GM21528 (cell line): ENCODE measurements at regions not wholly inside any gene's neighbourhood (a gene's known extent, or its start where the extent isn't known, plus 50 kb on each side); places are given as distances from the start of the nearest gene placed in this dataset.
"Not testable (repeated sequence)": the region's sequence is repeated elsewhere in the genome, so short reads cannot be mapped to it uniquely, and the experiment has no call there.

Source experiments
- ATAC-seq: cut with Tn5 transposase; IDR thresholded peaks from one replicate; pipeline ENCODE4 v1.9.1; 2021; ENCODE audit warnings: mild to moderate bottlenecking, moderate library complexity; ENCODE audit not compliant: unreplicated experiment, low FRiP score

DNA sequence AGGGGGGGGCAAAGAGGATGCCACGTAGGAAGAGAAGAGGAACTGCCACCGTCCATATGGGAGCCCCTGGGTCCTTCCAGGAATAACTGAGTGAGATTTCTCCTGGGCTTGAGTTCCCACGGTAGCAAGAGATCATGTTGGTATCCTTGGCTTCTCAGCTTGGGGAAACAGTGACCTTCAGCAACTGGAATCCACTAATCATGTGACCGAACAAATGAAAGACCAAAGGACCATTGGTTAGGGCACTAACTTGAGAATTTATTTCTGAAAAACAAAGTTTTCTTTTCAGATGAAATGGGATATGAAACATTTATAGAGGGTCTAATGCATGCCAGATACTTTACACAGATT, 259.4 kb upstream of the ID2 start:
- no peak for ATAC-seq

DNA sequence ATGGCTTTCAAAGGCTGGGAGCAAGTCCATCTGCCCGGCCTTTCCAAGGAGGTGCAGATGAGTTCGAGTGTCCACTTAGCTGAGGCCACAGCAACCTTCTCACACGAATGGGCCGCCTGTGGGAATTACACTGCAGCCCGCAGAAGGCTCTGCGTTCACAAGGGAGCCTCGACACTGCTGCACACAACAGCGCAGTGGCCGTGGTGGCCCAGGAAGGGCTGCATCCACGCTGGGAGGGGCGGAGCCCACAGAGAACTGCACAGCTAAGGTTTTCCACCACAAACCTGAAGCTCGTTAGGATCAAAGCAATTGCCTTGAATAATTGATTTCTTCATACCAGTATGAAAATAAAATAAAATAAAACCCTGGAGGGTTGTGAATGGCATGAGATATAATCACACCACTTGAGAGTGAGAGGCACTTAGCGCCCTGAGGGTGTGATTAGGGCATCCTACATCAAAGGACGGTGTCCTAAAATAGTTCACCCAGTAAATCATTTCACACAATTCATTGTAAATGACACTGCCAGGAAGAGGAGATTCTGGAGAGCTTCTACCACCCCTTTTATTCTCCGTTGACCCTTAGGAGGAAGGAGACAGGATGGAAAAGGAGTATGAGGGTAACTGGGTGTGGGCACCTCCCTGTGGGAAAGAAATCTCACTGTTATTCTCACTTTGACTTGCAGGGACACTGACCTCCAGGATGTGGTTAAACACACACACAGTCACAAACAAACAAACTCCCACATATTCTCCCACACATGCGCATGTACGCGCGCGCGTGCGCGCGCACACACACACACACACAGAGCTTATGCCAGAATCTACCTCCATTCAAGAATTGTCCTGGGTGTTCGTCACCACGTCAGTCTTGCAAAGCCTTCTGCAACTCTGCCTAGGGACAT, 256.6 kb upstream of the ID2 start:
- no peak for ATAC-seq

DNA sequence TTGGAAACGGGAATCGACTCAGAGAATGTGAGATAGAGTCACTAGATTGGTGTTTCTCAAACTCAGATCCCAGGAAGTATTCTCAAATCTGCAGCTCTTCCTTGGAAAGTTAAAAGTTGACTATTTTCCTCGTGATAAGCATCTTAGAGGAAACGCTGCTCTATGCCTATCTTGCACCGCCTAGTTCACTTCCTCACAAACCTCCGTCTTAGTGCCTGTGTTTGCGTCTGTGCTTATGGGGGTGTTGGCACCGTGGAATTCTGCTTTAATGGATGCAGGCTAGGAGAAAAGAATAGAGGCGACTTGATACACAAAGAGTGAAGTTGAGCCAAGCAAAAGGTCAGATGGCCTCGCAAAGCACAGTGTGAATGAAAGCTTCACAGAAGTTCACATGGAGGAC, 255.3 kb upstream of the ID2 start:
- ATAC-seq = no peak

DNA sequence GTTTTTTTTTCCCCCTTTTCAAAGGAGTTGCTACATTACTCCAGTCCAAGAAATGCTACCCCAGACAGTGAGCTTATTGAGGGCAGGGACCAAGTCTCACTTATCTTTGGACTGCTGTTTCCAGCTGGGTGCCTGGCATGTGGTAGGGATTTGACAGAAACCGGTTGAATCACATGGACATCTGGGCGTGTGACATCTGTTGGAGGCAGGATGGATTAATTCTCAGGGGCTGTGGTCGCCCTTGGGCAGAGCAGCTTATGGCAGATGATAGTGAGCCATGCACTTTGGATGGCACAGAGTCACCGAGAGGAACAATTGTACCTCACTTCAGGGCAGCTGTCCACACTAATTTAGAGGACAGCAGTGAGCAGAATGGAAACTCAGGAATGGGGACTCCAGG, 254.6 kb upstream of the ID2 start:
- ATAC-seq = no peak

DNA sequence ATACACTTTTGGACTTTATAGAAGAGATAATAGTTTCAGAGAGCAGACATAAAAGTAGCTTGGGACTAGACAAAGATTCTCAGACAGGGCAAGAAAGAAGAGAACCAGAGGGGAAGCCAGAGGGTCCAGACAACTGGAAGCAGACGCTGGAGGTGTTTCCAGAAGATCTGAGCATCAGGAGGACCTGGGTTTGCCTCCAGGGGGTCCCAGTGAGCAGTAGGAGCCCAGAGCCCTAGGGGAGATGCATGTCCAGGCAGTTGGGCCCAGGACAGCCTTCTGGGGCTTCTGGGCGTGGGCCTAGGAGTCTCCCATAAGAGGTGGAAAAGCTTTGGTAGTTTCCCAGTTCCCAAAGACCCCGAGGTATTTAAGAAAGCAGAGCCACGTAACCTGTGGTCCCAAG, 251.2 kb upstream of the ID2 start:
- ATAC-seq = no peak

DNA sequence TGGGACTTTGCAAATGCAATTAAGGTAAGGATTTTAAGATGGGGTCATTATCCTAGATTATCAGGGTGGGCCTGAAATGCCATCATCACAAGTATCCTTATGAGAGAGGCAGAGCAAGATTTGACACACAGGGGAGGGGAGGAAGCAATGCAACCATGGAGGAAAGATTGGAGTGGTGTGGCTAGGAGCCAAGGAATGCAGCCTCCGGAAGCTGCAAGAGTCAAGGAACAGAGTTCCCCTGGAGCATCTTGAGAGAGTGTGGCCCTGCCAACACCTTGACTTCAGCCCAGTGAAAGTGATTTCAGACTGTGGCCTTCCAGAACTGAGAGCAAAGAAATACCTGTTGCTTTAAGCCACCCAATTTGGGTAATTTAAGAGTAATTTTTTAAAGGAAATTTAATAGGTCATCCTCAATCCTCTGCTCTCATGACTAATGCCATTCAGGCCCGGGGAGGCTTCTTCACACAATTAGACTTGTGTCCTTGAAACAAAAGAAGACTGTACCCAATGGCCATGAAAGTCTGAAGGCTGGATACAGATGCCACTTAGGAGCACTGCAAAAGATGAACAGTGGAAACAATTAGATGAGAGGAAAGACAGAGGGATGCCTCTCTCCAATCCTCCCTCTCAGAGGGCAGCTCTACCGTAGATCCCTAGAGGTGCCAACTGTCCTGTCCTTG, 250.3 kb upstream of the ID2 start:
- ATAC-seq = no peak

DNA sequence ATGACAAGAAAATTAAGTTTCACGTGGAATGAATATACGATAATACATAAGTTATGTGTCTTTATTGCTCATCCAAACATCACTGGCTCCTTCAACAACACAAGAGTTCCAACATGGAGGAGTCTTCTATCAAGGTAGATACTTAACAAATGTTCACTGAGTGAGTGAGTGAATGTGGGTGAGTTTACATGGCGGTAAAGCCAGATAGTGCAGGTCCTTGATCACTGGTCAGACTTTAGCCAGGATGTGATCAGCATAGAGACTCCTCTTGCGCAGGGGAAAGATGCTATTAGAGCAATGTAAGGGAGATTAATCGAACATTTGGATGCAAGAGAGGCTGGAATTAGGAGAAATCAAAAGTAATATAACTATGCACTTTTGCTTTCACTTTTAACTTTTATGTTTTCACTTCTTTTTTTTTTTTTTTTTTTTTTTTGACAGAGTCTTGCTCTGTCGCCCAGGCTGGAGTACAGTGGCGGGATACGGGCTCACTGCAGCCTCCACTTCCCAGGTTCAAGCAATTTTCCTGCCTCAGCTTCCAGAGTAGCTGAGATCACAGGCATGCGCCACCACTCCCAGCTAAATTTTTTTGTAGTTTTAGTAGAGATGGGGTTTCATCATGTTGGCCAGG, 249.0 kb upstream of the ID2 start:
- ATAC-seq = no peak

DNA sequence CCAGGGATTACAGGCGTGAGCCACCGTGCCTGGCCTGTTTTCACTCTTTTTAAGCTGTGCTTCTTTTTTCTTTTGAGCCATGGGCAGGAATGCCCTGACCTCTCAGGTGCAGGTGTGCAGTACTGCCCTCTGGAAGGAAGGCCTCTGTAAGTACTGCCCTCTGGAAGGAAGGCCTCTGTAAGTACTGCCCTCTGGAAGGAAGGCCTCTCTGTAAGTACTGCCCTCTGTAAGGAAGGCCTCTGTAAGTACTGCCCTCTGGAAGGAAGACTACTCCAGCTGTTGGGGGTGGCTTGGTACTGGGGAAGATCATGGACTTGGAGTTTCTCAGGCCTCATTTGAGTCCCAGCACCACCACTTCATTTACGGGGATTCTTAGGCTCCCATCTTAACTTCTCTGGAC, 248.5 kb upstream of the ID2 start:
- no peak for ATAC-seq

DNA sequence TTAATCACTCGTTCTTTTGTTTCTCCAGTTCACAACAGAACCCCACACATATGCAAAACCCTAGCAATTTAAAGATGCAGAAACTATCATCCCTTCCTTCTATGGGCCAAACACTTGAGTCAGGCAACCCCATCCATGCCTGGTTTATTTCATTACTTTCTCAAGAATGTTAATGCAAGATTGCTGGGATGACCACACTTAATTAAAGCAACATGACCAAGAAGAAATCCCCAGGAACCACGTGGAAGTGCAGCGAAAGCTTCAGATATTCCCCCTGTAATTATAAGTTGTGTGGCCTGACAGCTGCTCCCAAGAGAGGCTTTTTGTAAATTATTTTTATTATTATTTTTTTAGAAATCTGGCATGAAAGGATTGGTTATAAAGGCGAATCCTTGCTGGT, 246.2 kb upstream of the ID2 start:
- no peak for ATAC-seq

DNA sequence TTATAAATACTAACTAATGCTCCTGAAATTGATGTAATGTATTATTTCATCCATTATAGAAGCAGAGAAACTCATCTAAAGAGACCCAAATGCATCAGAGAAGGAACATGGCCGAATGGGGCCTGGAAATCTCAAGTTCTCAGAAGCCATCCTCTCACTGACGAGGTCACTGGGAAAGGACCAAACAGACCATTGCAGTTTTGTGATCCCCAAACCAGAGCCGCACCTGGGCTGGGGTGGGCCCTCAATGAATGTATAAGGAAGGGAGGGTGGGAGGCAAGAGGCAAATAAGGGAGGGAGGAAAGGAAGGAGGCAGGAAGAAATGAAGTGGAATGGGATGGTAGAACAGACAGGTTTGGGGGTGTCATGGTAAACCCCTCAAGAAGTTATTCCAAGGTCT, 245.3 kb upstream of the ID2 start:
- no peak for ATAC-seq

DNA sequence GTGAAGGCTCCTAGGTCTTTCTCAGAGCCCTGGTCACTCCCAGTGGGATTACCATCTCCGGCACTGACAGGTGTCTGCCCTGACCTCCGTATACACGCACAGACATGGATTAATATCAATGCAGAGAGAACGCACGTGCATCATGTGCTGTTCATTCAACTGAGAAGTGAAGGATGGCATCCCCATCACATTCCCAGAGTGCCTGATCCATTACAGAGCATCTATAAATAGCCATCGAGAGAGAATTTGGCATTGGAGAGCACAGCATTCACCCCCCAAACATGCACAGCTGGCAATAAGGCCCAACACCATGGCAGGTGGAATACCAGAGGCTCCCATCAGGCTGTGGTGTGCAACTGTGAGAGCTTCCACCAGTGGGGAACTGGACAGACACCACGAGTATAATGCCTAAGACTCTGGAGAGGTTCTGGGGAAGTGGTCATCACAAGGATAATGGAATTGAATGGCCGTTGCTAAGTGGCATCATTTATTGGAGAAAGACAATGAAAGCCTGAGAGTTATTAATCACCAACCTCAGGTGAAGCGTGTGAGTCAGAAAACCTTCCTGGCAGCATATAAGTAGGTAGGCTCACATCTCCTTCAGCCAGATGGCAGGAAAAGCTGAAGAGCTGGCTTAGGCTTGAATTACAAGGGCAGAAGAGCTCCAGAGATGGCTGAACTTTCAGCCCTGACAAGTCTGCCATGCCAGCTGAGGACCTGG, 244.5 kb upstream of the ID2 start:
- ATAC-seq = no peak

DNA sequence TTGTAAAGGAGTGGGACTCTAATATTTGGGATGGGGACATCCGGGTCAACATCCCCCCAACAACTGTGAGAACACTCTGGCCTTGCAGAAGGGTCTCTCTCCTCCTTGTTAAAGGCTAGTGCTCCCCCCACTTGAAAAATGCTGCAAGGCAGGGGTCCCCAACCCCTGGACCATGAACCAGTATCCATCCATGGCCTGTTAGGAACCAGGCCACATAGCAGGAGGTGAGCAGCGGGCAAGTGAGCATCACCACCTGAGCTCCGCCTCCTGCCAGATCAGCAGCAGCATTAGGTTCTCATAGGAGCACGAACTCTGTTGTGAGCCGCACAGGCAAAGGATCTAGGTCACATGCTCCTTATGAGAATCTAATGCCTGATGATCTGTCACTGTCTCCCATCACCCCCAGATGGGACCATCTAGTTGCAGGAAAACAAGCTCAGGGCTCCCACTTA, 243.9 kb upstream of the ID2 start:
- ATAC-seq = no peak

DNA sequence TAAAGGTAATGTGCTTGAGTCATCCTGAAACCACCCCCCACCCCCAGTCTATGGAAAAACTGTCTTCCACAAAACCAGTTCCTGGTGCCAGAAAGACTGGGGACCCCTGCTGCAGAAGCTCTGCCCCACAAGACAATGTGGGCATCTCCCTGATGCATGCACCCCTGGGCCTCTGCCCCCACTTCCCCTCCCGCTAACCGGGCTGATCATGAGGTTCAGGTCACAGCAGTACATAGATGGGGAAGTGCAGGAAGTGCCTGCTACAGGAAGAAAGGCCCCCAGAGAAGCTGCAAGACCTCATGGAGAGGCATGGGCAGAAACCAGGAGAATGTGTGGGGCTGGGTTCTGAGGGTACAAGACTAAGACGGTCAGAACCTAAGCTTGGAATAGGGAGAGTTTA, 243.4 kb upstream of the ID2 start:
- ATAC-seq = no peak

DNA sequence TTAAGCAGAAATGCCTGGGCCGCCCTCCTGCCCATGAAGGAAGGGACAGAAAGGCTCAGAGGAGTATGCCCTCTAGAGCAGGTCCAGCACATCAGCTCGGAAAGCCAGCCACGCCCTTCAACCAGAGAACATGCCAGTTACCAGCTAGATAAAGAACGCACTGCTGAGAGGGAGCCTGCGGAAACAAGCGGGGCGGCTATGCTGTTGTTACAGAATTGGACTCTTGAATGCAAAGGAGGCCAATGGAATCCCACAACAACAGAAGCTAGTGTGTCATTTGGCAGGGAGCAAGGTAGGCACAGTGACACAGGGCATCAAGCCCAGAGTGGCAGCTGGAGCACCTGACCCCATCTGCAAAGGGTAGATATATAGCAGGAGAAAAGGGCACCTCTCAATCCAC, 242.9 kb upstream of the ID2 start:
- no peak for ATAC-seq

DNA sequence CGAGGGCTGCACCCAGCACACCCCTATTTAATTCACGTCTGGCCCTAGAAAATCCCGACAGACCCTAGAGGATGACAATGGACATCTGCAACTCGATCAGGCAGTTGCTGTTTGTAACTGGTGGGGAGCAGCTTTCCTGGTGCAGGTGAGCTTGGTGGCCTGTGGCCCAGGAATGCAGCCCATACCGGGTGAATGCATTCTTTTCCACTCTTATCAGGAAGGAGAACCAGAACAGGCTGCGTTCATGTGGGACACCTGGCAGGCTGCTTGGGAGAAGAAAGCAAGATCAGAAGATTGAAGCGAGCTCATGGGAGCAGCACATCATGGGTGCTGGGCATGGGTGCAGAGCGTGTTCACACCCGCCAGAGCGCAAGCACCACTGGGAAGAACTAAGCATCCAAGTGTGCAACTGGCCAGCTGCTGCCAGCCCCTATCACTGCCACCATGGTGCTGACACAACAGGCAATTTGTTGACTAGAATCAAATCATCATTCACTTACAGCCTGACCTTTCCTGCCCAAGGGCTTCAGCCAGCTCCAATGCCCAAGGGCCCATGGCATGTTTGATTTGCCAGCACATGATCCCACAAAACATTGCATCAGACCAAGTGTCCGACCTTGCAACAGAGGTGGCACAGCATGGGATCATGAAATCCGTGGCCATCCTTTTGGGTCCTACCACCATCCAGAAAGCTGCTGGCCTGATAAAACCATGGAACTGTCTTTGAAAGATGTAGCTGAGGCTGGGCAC, 241.7 kb upstream of the ID2 start:
- no peak for ATAC-seq

DNA sequence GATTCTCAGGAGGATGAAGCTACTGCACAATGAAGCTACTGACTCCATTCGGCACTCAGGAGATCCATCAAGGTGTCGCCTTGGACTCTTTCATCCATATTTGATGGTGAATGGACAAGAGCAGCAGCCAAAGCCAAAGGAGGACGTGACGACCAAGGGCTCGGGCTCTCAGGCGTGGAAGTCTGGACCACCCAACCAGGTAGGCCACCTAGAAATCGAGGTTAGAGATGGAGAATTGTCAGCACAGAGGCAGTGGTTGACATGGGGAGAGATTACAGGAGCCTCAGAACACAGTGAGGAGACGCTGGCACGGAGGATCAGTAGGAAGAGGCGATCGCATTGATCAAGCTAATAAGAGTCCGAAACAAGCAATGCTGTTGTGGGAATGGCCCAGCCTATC, 240.5 kb upstream of the ID2 start:
- ATAC-seq = no peak

DNA sequence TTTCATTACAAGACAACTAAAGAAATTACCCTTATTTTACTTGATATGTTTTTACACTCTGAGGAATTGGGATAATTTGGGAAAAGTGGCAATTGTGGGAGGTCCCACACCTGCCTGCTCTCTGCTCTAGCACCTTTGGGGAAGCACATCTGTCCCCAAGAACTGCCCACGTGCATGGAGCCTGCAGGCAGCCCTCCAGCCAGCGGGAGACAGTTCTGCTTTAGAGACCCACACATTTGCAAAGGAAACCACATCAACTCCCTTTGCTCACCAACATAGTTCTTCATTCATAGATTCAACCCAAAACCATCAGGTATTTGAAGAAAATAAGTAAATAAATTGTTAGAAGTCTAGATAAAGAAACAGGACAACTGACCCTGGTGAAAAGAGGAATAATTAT, 239.9 kb upstream of the ID2 start:
- ATAC-seq = peak; percentile 62

DNA sequence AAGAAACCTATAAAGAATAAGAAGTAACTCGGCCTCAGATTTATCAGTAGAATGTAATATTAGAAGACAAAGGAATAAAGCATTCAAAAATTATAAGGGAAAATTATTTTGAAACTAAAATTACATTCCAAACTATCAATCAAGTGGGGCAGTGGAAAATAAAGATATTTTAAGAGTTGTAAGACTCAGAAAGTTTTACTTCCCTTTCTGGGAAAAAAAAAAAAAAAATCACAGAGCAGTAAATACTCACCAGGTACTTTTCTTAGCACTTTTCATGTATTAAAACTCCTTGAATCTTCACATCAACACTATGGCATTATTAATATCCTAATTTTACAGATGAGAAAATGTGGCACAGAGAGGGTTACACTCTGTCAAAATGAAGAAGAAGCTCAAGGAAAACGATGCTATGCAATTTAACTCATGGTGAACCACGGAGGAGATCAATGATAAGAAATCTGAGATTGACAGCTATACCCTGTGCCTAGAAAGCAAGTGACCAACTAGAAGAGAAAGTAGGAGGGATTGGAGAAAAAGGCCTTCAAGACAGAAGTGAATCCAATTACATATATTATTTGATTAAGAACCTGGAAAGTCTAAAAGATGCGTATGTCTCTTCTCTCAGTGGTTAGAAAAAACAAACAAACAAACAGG, 238.9 kb upstream of the ID2 start:
- no peak for ATAC-seq

DNA sequence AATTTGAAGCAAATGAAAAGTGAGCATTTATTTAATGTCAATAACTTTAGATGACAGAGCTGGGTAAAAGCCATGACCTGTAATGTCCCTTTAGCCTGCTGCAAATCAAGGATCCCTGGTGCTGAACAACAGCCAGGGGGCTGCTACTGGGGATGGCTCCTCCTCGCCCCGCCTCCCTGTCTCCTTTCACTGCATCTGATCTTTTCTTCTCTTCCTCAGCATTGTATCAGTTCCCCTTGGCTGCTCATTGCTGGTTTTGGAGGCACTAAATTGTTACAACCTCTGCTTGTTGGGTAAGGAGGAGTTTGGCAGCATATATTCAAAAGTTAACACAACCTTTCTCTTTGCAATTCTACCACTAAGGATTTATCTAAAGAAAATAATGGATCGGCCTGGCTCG, 236.3 kb upstream of the ID2 start:
- ATAC-seq = no peak

DNA sequence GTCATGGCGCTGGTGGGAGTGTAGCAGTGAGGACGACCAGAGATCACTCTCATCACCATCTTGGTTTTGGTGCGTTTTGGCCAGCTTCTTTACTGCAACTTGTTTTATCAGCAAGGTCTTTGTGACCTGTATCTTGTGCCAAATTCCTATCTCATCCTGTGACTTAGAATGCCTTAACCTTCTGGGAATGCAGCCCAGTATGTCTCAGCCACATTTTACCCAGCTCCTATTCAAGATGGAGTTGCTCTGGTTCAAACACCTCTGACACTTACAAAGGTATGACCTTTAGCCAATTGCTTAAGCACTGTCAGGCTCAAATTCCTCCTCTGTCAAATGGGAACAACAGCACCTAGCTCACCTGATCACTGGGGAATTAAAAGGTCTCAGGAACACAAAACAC, 235.1 kb upstream of the ID2 start:
- ATAC-seq = not testable (repeated sequence)
